Coronary artery (tissue), 2 donors: ENCODE measurements at regions not wholly inside any gene's neighbourhood (a gene's known extent, or its start where the extent isn't known, plus 50 kb on each side); places are given as distances from the start of the nearest gene placed in this dataset.

Experiments
- DNase-seq: peaks from one replicate; pipeline ENCODE4 v3.0.0-alpha.2; 2017; ENCODE audit warnings: low spot score
- H3K27ac ChIP-seq, 2 donors: fragments of 200-600 bp; sonication (generic); one replicate each; pipeline ENCODE4 v1.5.1; 2016 to 2019
- H3K4me3 ChIP-seq: fragments of 200-600 bp; sonication (generic); 2 replicates; pipeline ENCODE4 v1.5.1; 2016; ENCODE audit warnings: mild to moderate bottlenecking, moderate library complexity
- TF ChIP-seq, protein P1 (sequence below): fragments of 200-600 bp; sonication (generic); IDR thresholded peaks from one replicate; pipeline ENCODE4 v1.5.1; 2019; ENCODE audit warnings: antibody characterized with exemption

DNA sequence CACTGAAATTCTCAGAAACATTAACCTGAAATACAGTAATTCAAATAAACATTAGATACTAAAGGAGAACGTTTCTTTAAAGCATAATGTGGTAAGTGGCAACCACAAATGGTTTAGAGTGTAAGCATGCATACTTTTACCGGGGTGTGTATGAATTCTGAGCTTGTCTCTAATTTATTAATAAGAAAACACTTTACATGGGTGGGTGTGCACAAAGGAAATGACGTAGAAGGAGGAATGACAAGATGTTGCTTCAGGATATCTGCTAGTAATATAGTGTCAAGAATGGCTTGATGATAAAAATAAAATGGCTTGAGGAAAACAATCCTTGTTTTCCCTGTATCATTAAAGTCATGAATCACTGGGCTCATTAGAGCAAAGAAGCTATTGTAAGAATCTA, 92.5 kb downstream of the ARL4A start:
- H3K4me3 ChIP-seq, result no peak overlapping the region
- H3K27ac ChIP-seq, result no peak overlapping the region
- DNase-seq, result no peak
- TF ChIP-seq, protein P1, sequence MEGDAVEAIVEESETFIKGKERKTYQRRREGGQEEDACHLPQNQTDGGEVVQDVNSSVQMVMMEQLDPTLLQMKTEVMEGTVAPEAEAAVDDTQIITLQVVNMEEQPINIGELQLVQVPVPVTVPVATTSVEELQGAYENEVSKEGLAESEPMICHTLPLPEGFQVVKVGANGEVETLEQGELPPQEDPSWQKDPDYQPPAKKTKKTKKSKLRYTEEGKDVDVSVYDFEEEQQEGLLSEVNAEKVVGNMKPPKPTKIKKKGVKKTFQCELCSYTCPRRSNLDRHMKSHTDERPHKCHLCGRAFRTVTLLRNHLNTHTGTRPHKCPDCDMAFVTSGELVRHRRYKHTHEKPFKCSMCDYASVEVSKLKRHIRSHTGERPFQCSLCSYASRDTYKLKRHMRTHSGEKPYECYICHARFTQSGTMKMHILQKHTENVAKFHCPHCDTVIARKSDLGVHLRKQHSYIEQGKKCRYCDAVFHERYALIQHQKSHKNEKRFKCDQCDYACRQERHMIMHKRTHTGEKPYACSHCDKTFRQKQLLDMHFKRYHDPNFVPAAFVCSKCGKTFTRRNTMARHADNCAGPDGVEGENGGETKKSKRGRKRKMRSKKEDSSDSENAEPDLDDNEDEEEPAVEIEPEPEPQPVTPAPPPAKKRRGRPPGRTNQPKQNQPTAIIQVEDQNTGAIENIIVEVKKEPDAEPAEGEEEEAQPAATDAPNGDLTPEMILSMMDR, result no peak

DNA sequence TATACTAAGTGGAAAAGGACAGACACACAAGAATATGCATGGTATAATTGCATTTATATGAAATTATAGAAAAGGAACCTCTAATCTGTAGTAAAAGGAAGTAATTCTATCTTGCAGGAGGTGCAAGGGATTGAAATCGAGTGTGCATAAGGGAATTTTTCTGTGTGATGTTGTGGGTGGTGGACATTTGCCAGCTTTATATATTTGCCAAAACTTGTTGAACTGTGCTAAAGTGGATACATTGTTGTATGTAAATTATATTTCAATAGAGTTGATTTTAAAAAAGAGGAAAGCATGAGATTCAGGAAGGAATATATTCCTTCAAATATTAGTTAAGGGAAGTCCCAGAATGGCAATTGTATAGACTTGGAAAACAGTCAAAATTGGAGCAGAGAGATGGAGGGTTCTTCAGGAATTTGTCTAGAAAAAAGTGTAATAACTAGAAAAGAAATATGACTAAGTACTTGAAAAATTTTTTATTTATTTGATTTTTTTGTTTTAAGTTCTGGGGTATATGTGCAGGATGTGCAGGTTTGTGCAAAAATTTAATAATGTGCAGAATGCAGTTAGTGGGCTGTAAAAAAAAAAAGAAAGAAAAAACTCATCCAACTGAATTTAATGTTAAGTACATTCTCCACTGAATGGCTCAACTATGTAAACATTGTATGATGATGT, 96.1 kb downstream of the ARL4A start:
- H3K27ac ChIP-seq, result no peak overlapping the region
- DNase-seq, result no peak
- TF ChIP-seq, protein P1, result no peak
- H3K4me3 ChIP-seq, result no peak overlapping the region

DNA sequence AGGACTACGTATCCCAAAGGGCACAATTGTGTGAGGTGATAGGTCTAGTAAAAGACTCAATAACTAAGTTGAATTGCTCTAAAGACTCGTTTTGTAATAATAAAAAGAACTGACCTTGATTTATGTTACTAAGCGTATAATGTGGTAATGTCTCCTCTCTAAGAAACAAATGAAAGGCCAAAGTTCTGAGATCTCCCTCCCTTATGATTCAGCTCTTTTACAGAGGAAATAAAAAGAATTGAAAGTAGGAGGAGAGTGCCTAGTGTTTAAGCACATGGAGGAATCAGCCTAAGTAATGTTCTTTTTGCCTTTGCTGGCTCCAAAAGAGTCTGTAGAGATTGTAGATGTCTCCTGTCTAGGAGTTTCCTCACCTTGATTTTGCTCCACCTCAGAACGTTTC, 98.0 kb downstream of the ARL4A start:
- no peak for DNase-seq

DNA sequence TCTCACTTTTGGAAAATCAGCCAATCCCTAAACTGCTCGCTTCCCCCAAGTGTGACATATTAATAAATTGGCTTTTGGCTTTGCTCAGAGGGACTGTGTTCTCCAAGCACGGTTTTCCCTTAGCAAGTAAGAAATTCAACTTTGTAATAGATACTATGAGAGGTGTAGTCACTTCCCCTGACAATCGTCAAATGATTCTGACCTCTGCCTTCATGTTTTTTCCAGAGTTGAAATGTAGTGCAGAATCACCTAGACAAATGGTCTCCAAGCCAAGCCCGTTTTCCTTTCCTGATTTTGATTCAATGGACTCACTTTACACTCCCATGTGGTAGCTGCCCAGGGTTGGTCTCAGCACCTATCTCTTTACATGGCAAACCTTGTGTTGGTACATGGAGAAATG, 99.1 kb downstream of the ARL4A start:
- TF ChIP-seq, protein P1, result no peak
- Histone ChIP-seq H3K4me3 (no peak overlapping the region), H3K27ac (no peak overlapping the region)
- no peak for DNase-seq

More for the DNA sequence above, 98.0 kb downstream of the ARL4A start:
- Histone ChIP-seq H3K27ac (no peak overlapping the region), H3K4me3 (no peak overlapping the region)
- TF ChIP-seq, protein P1, result no peak

DNA sequence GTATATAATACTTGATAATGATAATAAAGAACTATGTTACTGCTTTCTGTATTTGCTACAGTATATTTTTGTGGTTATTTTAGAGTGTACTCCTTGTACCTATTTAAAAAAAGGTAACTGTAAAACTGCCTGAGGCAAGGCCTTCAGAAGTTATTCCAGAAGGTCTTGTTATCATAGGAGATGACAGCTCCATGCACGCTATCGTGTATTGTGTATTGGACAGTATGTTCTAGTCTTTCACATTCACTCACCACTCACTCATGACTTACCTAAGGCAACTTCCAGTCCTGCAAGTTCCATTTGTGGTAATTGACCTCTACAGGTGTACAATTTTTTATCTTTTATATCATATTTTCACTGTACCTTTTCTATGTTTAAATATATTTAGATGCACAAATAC, 100.7 kb downstream of the ARL4A start:
- TF ChIP-seq, protein P1, result no peak
- DNase-seq, result no peak
- Histone ChIP-seq H3K27ac (no peak overlapping the region), H3K4me3 (no peak overlapping the region)

DNA sequence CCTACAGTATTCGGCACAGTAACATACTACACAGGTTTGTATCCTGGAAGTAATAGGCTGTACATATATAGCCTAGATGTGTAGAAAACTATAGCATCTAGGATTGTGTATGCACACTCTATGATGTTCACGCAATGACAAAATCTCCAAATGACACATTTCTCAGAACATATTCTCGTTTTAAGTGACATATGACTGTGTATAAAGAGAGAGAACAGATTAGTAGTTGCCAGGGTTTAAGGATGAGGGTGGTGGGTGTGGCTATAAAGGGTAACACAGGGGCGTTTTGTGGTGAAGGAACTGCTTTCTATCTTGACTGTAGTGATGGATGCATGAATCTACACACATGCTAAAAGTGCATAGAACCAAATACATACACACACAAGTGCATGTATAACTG, 101.2 kb downstream of the ARL4A start:
- Histone ChIP-seq H3K4me3 (no peak overlapping the region), H3K27ac (no peak overlapping the region)
- TF ChIP-seq, protein P1, result no peak
- no peak for DNase-seq

DNA sequence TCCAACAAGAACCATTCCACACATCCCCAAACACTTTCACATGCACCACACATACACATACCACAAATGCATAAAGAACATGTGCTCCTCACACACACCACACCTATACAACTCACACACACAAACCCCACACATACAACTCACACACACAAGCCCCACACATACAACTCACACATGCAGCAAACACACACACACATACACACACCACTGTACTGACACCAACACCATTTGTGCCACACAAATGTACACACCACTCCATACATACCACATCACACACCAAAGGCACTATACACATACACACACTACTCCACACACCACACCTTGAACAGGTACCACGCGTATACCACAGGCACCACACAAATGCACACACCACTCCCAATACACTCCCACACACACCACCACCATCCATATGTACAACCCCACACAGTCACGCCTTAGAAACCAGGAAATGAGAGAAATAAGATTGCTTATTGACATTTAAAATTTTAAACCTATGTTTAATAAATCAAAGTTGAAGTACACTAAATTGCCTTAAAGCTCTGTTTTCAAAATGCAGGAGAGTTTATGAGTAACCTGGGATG, 107.4 kb downstream of the ARL4A start:
- H3K27ac ChIP-seq, result no peak overlapping the region
- TF ChIP-seq, protein P1, result no peak
- DNase-seq, result no peak
- no peak overlapping the region for H3K4me3 ChIP-seq
